CD4-positive, alpha-beta T cell treated with Interleukin-15 for 1 hour (primary cell): ENCODE measurements at regions not wholly inside any gene's neighbourhood (a gene's known extent, or its start where the extent isn't known, plus 50 kb on each side); places are given as distances from the start of the nearest gene placed in this dataset.
"Not testable (repeated sequence)": the region's sequence is repeated elsewhere in the genome, so short reads cannot be mapped to it uniquely, and the experiment has no call there.

Source experiments
- DNase-seq: peaks from one replicate; pipeline ENCODE4 v3.0.0-alpha.2; 2020

- no peak for DNase-seq
Observed at GRCh38 chr3:109809513-109809912, 472.2 kb upstream of the DPPA4 start.

- no peak for DNase-seq
Observed at GRCh38 chr3:109818081-109818480, 480.7 kb upstream of the DPPA4 start.

- DNase-seq, result no peak
Observed at GRCh38 chr3:109819734-109820133, 482.4 kb upstream of the DPPA4 start.

GRCh38 chr3:109825971-109826810 is 488.8 kb upstream of the DPPA4 start:
- DNase-seq, result no peak

DNA sequence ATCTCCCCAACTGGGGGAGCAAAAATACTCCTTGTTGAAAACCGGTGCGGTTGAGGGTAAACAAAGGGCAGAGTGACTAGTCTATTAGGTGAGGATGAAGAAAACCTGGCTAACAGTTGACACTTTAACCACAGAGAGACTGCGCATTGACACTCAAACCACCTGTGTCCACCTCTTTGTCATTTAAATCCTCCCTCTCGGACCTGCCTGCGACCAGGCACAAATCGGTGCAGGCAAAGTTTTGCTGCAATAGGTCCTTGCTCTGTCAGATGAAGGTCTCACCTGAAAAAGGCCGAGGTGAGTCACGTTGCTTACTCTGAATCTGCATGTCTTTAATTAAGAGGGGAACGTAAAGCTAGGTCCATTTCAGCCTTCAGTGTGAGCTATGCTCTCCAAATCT is 494.1 kb upstream of the DPPA4 start:
- DNase-seq, result no peak

DNA sequence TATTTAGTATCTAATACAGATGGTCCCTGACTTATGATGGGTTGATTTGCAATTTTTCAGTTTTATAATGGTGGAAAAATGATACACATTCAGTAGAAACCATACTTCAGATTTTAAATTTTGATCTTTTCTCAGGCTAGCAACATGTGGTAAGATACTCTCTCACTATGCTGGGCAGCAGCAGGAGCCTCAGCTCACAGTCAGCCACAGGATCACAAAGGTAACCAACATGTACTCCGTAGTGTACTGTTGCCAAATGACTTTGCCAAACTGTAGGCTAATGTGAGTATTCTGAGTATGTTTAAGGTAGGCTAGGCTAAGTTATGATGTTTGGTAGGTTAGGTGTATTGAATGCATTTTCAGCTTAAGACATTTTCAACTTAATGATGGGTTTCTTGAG is 498.6 kb upstream of the DPPA4 start:
- DNase-seq, result no peak

- DNase-seq, result no peak
Observed at GRCh38 chr3:109851854-109852253, 514.5 kb upstream of the DPPA4 start.

DNA sequence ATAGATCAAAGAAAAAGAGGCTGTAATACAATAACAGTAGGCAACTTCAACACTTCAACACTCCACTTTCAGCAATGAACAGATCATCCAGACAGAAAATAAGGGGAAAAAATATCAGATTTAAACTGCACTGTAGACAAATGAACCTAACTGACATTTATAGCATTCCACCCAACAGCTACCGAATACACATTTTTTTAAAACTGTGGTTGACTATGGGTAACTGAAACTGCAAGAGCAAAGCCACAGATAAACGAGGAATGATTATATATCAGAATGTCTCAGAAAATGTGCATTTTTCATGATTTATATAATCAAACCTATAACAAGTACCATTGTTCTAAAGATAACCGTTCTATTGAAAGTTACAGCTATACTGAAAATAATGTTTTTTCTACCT is 514.9 kb upstream of the DPPA4 start:
- DNase-seq, result no peak

GRCh38 chr3:109853077-109853731 is 515.9 kb upstream of the DPPA4 start:
- no peak for DNase-seq

- DNase-seq, result no peak
Observed at GRCh38 chr3:109863701-109864100, 526.4 kb upstream of the DPPA4 start.

- no peak for DNase-seq
Observed at GRCh38 chr3:109864452-109864851, 527.1 kb upstream of the DPPA4 start.

DNA sequence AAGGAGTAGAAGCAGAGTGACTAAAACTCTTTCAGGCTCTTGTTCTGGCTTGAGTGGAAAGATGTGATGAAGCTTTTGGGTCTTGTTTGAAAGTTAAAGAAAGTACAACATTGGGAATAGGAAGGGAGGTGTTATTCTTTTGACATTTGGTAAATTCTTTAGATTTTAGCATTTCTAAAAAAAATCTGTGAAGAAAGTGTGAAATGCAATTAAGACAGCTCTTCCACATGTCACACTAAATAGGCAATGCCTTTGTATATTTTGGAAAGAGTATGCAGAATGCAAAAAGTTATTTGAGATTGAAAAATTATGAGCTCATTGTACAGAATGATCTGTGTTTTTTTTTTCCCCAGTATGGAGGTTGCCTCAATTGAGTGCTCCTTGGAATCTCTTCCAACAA is 532.2 kb upstream of the DPPA4 start:
- DNase-seq, result no peak

GRCh38 chr3:109874896-109875708 is 537.8 kb upstream of the DPPA4 start:
- no peak for DNase-seq

DNA sequence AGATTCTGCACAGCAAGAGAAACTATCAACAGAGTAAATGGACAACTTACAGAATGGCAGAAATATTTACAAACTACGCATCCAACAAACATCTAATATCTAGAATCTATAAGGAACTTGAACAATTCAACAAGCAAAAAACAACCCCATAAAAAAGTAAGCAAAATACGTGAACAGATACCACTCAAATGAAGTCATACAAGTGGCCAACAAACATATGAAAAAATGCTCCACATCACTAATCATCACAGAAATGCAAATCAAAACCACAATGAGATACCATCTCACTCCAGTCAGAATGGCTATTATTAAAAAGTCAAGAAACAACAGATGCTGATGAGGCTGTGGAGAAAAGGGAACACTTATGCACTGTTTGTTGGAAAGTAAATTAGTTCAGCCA is 540.3 kb upstream of the DPPA4 start:
- DNase-seq, result not testable (repeated sequence)

DNA sequence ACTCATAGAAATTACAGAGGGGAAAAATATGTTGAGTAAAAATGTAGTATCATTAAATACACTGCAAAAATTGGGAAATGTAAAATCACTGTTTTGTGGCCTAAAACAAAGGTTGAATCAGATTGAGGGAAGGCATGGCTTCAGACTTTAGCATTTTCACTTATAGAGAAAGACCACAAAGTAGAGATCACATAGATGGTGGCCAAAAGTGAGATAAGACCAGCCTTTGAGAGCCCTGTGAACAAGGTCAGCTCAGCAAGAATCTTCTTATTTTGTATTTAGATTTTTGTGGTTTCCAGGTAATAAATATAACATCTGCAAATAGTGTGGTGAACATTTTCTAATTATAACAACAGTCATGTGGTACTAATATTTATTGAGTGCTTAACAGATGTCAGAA is 544.8 kb upstream of the DPPA4 start:
- DNase-seq, result no peak

GRCh38 chr3:109887293-109887692 is 549.9 kb upstream of the DPPA4 start:
- DNase-seq, result no peak

- DNase-seq, result no peak
Observed at GRCh38 chr3:109888026-109888425, 550.7 kb upstream of the DPPA4 start.

- no peak for DNase-seq
Observed at GRCh38 chr3:109897734-109898133, 560.4 kb upstream of the DPPA4 start.

GRCh38 chr3:109899925-109900324 is 562.6 kb upstream of the DPPA4 start:
- no peak for DNase-seq

DNA sequence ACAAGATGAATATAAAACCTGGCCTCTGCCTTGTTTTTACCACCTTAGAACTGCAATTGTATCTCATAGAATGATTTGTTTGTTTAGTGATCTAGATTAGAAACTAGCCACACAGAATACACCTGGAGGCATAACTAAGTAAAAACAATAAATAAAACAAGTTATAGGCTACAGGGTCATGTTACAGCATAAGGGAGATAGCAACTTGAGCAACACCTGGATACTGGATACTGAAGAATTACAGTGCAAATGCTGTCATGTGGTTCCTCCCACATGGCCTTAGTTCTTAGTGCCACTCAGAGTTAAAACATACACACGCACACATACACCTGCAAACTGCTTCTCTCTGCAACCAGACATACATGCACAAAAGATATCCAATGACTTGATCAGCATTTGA is 563.4 kb upstream of the DPPA4 start:
- DNase-seq, result no peak

DNA sequence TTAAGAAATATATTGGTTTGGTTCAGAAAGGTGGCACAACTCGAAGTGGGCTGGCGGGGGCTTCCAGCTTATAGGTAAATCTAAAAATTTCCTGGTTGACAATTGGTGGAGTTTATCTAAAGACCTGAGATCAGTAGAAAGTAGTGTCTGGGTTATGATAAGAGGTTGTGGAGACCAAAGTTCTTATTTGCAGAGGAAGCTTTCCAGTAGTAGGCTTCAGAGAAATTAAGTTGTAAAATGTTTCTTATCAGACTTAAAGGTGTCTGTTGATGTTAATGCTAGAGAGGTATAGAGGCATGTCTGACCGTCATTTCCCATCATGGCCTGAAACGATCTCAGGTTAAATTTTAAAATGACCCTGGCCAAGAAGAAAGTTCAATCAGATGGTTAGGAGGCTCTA is 565.2 kb upstream of the DPPA4 start:
- DNase-seq, result no peak

GRCh38 chr3:109903100-109903499 is 565.8 kb upstream of the DPPA4 start:
- DNase-seq, result no peak

DNA sequence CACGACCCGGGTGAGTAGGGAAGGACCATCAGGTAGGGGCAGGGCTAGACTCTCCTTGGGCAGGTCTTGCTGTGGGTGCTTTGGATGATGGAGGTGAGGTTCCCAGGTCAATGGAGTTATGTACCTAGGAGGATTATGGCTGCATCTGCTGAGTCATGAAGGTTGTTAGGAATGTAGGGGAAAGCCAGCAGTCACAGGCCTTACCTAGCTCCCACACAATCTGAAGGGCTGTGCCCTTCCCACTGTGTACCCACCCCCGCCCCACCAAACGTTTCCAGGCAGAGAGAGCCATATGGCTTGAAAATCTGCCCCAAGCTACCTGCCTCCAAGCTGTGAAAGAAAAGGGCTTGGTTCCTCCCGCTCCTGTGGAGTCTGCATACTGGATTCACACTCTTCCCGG is 573.4 kb upstream of the DPPA4 start:
- DNase-seq, result no peak

- no peak for DNase-seq
Observed at GRCh38 chr3:109918740-109919139, 581.4 kb upstream of the DPPA4 start.
